WERI-Rb-1 (cell line): ENCODE measurements at regions not wholly inside any gene's neighbourhood (a gene's known extent, or its start where the extent isn't known, plus 50 kb on each side); places are given as distances from the start of the nearest gene placed in this dataset.

Experiments used
- DNase-seq: peaks from one replicate; pipeline ENCODE4 v3.0.0-alpha.2; 2020
- H3K27ac ChIP-seq: fragments of 250-450 bp; sonication (Bioruptor Pico); 2 replicates; pipeline ENCODE4 v1.5.1; 2020; ENCODE audit warnings: mild to moderate bottlenecking, moderate library complexity
- H3K27me3 ChIP-seq: fragments of 250-450 bp; sonication (Bioruptor Pico); 2 replicates; pipeline ENCODE4 v1.5.1; 2021; ENCODE audit warnings: mild to moderate bottlenecking, low read depth, moderate library complexity; ENCODE audit not compliant: insufficient read depth, severe bottlenecking
- H3K36me3 ChIP-seq: fragments of 250-450 bp; sonication (Bioruptor Pico); 2 replicates; pipeline ENCODE4 v1.5.1; 2020; ENCODE audit warnings: mild to moderate bottlenecking, moderate library complexity
- H3K4me3 ChIP-seq: 2 replicates; pipeline ENCODE4 v1.5.1; 2011; ENCODE audit warnings: low read depth, mild to moderate bottlenecking, control low read depth, low read length
- H3K9me3 ChIP-seq: fragments of 250-450 bp; sonication (Bioruptor Pico); 2 replicates; pipeline ENCODE4 v1.5.1; 2021; ENCODE audit warnings: mild to moderate bottlenecking, moderate library complexity; ENCODE audit not compliant: severe bottlenecking
- CTCF ChIP-seq: IDR thresholded peaks from 2 replicates; pipeline ENCODE4 v1.5.1; 2011; ENCODE audit warnings: low read depth, mild to moderate bottlenecking, control low read depth, inconsistent platforms, low read length

- TF ChIP-seq CTCF, result no peak
- no peak overlapping the region for H3K4me3 ChIP-seq
- no peak for DNase-seq
- H3K27ac ChIP-seq, result no peak overlapping the region
- H3K27me3 ChIP-seq, result peaks cover 60% of the 10 kb centered on the region
- no peaks in the 10 kb centered on the region for H3K36me3 ChIP-seq
- H3K9me3 ChIP-seq, result no peaks in the 10 kb centered on the region
Measured at GRCh38 chr2:175872721-175873120, 129.3 kb downstream of the LNPK start.

GRCh38 chr2:175872005-175872348 lies 130.1 kb downstream of the LNPK start:
- Histone ChIP-seq H3K36me3 (no peaks in the 10 kb centered on the region), H3K9me3 (no peaks in the 10 kb centered on the region), H3K27me3 (peaks cover 65% of the 10 kb centered on the region), H3K27ac (no peak overlapping the region), H3K4me3 (no peak overlapping the region)
- no peak for DNase-seq
- TF ChIP-seq CTCF, result no peak

GRCh38 chr2:175871331-175872004 lies 130.6 kb downstream of the LNPK start:
- no peak for TF ChIP-seq CTCF
- Histone ChIP-seq H3K4me3 (no peak overlapping the region), H3K27me3 (peaks cover 68% of the 10 kb centered on the region), H3K27ac (no peak overlapping the region), H3K9me3 (no peaks in the 10 kb centered on the region), H3K36me3 (no peaks in the 10 kb centered on the region)
- DNase-seq, result no peak

- Histone ChIP-seq H3K9me3 (no peaks in the 10 kb centered on the region), H3K4me3 (no peak overlapping the region), H3K27me3 (peaks cover 65% of the 10 kb centered on the region), H3K36me3 (no peaks in the 10 kb centered on the region), H3K27ac (no peak overlapping the region)
- TF ChIP-seq CTCF, result no peak
- no peak for DNase-seq
Measured at GRCh38 chr2:175865716-175866115, 136.4 kb downstream of the LNPK start.

- H3K27ac ChIP-seq, result no peak overlapping the region
- no peaks in the 10 kb centered on the region for H3K36me3 ChIP-seq
- peaks cover 62% of the 10 kb centered on the region for H3K27me3 ChIP-seq
- no peak for TF ChIP-seq CTCF
- DNase-seq, result no peak
- H3K9me3 ChIP-seq, result no peaks in the 10 kb centered on the region
- H3K4me3 ChIP-seq, result no peak overlapping the region
Measured at GRCh38 chr2:175864137-175864850, 137.8 kb downstream of the LNPK start.
